Right atrium auricular region (tissue), 2 donors: ENCODE measurements at regions not wholly inside any gene's neighbourhood (a gene's known extent, or its start where the extent isn't known, plus 50 kb on each side); places are given as distances from the start of the nearest gene placed in this dataset.

Experiments used
- DNase-seq: peaks from one replicate; pipeline ENCODE4 v3.0.0-alpha.2; 2019; ENCODE audit warnings: low spot score
- H3K27ac ChIP-seq, 2 donors: fragments of 200-600 bp; sonication (generic); 1 replicate in 1 of 2; 2 replicates in 1 of 2; pipeline ENCODE4 v1.5.1; 2016 to 2019
- H3K27me3 ChIP-seq, 2 donors: fragments of 200-600 bp; sonication (generic); one replicate each; pipeline versions ENCODE4 v1.5.1 to v1.6.0; 2017 to 2019
- H3K36me3 ChIP-seq: fragments of 200-600 bp; sonication (generic); one replicate; pipeline ENCODE4 v1.5.1; 2016
- H3K4me1 ChIP-seq, 2 donors: fragments of 200-600 bp; sonication (generic); one replicate each; pipeline versions ENCODE4 v1.5.1 to v1.6.0; 2017 to 2019
- H3K4me3 ChIP-seq, 2 donors: fragments of 200-600 bp; sonication (generic); 1 replicate in 1 of 2; 2 replicates in 1 of 2; pipeline ENCODE4 v1.5.1; 2017 to 2019; ENCODE audit warnings: mild to moderate bottlenecking in 1 of 2, moderate library complexity in 1 of 2
- H3K9me3 ChIP-seq, 2 donors: fragments of 200-600 bp; sonication (generic); one replicate each; pipeline ENCODE4 v1.5.1; 2019
- TF ChIP-seq, protein P1 (sequence below), 2 donors: fragments of 200-600 bp; sonication (generic); IDR thresholded peaks; one replicate each; pipeline ENCODE4 v1.5.1; 2019; ENCODE audit warnings: antibody characterized with exemption in 2 of 2

DNA sequence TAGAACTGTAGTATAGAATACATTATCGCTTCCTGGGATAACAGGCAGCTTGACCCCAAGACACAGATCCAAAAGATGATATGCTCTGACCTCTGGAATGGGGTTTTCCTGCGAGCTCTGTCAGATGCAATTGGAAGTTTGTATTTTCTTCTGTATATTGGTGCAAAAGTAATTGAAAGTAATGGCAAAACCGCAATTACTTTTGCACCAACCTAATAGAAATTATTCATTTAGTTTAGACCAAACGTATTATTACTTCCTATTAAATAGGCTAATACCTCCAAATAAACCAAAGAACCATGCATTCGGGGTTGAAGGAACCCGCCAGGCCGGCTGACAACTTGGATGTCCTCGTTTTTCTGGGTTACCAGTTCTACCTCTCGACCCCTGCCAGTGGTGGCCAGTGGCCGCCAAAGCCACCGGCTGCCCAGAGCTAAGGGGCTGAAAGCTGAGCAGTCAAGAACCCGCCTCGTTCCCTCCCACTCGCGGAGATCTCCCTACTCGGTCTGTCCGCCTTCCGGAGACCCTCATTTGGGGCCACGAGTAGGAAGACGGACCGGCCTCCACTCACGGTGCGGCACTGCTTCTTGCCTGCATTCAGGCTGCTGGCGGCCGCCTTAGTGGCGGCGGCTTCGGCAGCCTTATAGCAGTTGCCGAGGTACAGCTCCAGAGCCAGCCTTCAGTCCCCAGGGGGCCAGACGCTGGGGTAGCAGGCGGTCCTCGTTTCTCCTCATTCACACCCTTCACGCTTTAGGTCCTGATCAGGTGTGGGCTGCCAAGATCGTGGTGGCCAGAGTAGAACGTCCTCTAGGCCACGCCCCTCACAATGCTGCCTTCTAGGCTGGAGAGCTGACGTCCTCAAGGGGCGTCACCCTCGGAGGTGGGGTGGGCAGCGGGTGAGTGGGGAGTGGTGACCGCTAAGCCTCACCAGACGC lies 121.9 kb downstream of the RBMX2 start:
- no peak for DNase-seq
- H3K27me3 ChIP-seq = no peaks in the 10 kb centered on the region
- H3K27ac ChIP-seq = no peak overlapping the region
- no peaks in the 10 kb centered on the region for H3K36me3 ChIP-seq
- H3K9me3 ChIP-seq = no peaks in the 10 kb centered on the region
- no peaks in the 10 kb centered on the region for H3K4me1 ChIP-seq
- H3K4me3 ChIP-seq = peak overlapping the region; percentile 26 to 38
- TF ChIP-seq, protein P1, sequence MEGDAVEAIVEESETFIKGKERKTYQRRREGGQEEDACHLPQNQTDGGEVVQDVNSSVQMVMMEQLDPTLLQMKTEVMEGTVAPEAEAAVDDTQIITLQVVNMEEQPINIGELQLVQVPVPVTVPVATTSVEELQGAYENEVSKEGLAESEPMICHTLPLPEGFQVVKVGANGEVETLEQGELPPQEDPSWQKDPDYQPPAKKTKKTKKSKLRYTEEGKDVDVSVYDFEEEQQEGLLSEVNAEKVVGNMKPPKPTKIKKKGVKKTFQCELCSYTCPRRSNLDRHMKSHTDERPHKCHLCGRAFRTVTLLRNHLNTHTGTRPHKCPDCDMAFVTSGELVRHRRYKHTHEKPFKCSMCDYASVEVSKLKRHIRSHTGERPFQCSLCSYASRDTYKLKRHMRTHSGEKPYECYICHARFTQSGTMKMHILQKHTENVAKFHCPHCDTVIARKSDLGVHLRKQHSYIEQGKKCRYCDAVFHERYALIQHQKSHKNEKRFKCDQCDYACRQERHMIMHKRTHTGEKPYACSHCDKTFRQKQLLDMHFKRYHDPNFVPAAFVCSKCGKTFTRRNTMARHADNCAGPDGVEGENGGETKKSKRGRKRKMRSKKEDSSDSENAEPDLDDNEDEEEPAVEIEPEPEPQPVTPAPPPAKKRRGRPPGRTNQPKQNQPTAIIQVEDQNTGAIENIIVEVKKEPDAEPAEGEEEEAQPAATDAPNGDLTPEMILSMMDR (IDR thresholded peaks at IDR 0.05) = no peak

DNA sequence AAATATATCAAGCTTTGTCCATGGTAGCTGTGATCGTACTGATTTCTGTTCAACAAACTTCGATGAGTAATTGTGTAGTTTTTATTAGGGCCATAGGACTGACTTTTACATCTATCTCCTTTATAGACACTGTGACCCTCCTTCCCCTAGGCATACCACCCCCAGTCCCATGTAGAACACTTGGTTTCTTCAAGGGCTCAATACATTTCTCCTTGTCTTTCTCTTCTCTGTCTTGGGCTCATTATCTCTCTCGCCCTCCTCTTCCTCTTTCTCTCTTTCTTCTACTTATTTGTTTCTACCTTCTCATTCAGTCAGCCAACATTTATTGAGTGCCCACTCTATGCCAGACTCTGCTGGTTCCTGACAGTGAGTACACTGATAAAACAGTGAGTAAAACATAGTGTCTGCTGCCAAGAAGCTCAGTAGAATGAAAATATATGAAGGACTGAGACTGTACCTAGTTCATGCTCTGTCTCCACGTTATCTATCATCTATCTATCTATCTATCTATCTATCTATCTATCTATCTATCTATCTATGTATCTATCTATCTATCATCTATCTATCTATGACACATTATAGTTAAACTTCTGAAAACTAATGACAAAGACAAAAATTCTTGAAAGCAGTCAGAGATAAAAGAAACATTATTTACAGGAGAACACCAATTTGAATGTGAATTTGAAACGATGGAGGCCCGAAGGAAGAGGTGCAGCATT lies 122.8 kb downstream of the RBMX2 start:
- no peaks in the 10 kb centered on the region for H3K9me3 ChIP-seq
- no peaks in the 10 kb centered on the region for H3K27me3 ChIP-seq
- H3K27ac ChIP-seq = no peak overlapping the region
- H3K4me3 ChIP-seq = peak overlapping the region; percentile 26 to 38
- TF ChIP-seq, protein P1 (IDR thresholded peaks at IDR 0.05) = no peak
- H3K36me3 ChIP-seq = no peaks in the 10 kb centered on the region
- no peaks in the 10 kb centered on the region for H3K4me1 ChIP-seq
- DNase-seq = no peak

DNA sequence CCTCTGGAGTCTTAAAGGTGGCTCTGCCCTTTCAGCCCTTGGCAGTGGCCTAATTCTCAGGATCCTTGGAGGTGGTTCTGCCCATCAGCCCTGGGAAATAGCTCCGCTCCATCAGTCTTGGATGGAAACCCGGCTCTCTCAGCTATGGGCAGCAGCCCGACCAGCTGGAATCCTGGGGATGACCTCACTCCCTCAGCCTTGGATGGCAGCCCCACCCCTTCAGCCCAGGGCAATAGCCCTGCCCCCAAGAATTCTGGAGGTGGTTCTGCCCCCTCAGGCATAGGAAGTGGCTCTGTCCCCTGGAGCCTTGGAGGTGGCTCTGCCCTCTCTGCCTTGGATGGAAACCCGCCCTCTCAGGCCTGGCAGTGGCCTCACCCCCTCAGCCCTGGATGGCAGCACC lies 127.7 kb downstream of the RBMX2 start:
- Histone ChIP-seq H3K9me3 (no peaks in the 10 kb centered on the region), H3K4me1 (no peaks in the 10 kb centered on the region), H3K4me3 (no peak overlapping the region), H3K27ac (no peak overlapping the region), H3K27me3 (no peaks in the 10 kb centered on the region), H3K36me3 (no peaks in the 10 kb centered on the region)
- TF ChIP-seq, protein P1 (IDR thresholded peaks at IDR 0.05) = no peak
- no peak for DNase-seq

DNA sequence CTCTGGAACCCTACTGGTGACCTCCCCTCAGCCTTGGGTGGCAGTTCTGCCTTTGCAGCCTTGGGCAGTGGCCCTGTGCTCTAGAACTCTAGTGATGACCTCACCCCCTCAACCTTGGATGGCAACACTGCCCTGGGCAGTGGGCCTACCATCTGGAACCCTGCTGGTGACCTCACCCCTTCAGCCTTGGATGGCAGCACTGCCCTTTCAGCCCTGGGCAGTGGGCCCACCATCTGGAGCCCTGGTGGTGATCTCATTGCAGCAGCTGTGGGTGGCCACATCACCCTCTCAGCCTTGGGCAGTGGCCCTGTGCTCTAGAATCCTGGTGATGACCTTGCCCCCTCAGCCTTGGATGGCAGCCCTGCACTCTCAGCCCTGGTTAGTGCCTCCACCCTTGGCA lies 129.3 kb downstream of the RBMX2 start:
- TF ChIP-seq, protein P1 (IDR thresholded peaks at IDR 0.05) = no peak
- Histone ChIP-seq H3K36me3 (no peaks in the 10 kb centered on the region), H3K27ac (no peak overlapping the region), H3K27me3 (no peaks in the 10 kb centered on the region), H3K4me3 (no peak overlapping the region), H3K4me1 (no peaks in the 10 kb centered on the region), H3K9me3 (no peaks in the 10 kb centered on the region)
- DNase-seq = no peak

DNA sequence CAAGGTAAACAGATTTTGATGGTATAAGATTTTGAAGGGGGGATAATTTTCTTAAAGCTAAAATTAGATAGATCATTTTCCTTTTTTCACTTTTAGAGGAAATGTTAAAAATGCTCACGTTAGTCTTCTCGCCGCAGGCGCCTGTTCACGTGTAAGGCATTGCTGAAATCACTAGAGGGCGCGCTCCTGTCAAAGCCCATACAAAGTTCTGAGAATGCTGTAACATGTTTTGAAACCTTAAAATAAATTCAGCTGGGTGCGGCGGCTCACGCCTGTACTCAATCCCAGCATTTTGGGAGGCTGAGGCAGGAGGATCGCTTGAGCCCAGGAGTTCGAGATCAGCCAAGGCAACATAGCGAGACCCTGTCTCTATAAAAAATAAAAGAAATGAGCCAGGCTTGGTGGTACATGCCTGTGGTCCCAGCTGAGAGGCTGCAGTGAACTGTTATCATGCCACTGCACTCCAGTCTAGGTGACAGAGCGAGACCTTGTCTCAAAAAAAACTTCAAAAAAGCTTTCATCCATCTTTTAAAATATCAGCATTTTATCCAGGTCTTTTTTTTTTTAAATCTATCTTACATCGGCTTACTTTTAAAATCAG lies 138.0 kb downstream of the RBMX2 start:
- Histone ChIP-seq H3K27me3 (no peaks in the 10 kb centered on the region), H3K36me3 (no peaks in the 10 kb centered on the region), H3K4me3 (no peak overlapping the region), H3K27ac (no peak overlapping the region), H3K9me3 (no peaks in the 10 kb centered on the region), H3K4me1 (no peaks in the 10 kb centered on the region)
- TF ChIP-seq, protein P1 (IDR thresholded peaks at IDR 0.05) = peak; percentile 46 to 72
- no peak for DNase-seq
